HUES6 (cell line): ENCODE measurements at regions not wholly inside any gene's neighbourhood (a gene's known extent, or its start where the extent isn't known, plus 50 kb on each side); places are given as distances from the start of the nearest gene placed in this dataset.

Experiments
- H3K27ac ChIP-seq: 2 replicates; pipeline ENCODE4 v1.7.0; 2013; ENCODE audit warnings: low read depth, mild to moderate bottlenecking, low read length, inconsistent platforms
- H3K27me3 ChIP-seq: 2 replicates; pipeline ENCODE4 v1.6.1; 2013; ENCODE audit warnings: low read length; ENCODE audit not compliant: control insufficient read depth, insufficient read depth
- H3K36me3 ChIP-seq: 2 replicates; pipeline ENCODE4 v1.6.1; 2013; ENCODE audit warnings: low read length; ENCODE audit not compliant: control insufficient read depth, insufficient read depth
- H3K4me1 ChIP-seq: 2 replicates; pipeline ENCODE4 v1.6.1; 2013; ENCODE audit warnings: low read length; ENCODE audit not compliant: control insufficient read depth, insufficient read depth
- H3K4me3 ChIP-seq: 2 replicates; pipeline ENCODE4 v1.5.1; 2013; ENCODE audit warnings: low read depth, low read length
- H3K9ac ChIP-seq: one replicate; pipeline ENCODE4 v1.6.1; 2013; ENCODE audit warnings: mild to moderate bottlenecking, low read length
- H3K9me3 ChIP-seq: 2 replicates; pipeline ENCODE4 v1.6.1; 2013; ENCODE audit warnings: low read depth, low read length; ENCODE audit not compliant: control insufficient read depth, insufficient read depth

DNA sequence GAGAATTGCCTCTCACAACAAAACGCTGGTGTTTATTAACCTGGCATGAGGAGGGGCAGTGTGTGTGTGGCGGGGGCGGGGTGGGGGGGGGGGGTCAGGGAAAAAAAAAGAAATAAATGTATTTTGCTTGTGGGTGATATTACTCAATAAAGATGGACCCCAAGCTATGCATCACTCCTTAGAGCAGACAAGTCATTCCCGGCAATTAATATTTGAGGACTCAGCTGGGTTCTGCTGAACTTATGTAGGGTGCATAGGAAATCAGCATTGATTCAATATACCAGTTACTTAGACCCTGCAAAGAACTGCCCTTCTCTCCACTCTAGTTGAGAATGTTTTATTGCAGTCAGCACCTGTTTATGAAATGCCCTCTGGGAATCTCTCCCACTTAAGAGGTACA lies 206.2 kb upstream of the MAF start:
- Histone ChIP-seq H3K27ac (no peak overlapping the region), H3K36me3 (no peaks in the 10 kb centered on the region), H3K4me1 (peaks cover 5% of the 10 kb centered on the region; the same call in 1 of the 2 replicates), H3K4me3 (no peak overlapping the region), H3K27me3 (no peaks in the 10 kb centered on the region), H3K9me3 (peaks cover 10% of the 10 kb centered on the region), H3K9ac (no peak overlapping the region)

DNA sequence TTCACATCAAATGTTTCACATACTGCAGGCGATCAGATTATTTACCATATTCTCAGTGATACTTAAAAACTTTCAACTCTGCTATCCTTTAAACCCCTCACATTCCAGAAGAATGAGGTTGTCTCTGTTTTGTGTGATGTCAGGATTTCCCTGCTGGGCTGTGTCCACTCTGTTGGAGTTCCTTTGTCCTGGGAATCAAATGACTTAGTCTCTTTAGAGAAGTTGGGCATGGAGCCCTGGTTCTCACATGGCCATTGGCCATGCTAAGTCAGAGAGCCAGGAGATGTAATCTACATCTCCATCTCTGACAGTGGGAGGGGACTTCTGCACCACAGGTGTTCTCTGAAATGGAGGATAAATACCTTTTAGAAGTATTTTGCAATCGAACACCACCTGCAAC lies 205.1 kb upstream of the MAF start:
- H3K4me3 ChIP-seq, result no peak overlapping the region
- peaks cover 5% of the 10 kb centered on the region; the same call in 1 of the 2 replicates for H3K4me1 ChIP-seq
- no peak overlapping the region for H3K9ac ChIP-seq
- no peak overlapping the region for H3K27ac ChIP-seq
- peaks cover 14% of the 10 kb centered on the region for H3K9me3 ChIP-seq
- no peaks in the 10 kb centered on the region for H3K27me3 ChIP-seq
- no peaks in the 10 kb centered on the region for H3K36me3 ChIP-seq

DNA sequence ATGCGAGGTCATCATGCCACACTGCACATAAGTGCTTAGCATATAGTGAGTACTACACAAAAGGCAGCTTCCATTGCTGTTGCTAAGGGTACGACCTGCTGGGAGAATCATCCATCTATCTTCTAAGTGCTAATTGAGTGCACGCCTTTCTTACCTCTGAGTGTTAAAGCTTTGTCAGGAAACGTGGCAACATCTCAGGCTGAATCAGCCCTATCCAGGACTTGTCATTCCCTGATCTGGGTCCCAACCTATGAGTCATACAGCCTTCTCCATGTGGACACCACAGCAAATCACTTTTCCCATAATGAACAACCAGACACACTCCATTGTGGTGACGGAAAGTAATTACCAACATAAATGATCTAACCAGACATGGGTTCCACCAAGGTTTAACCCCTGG lies 201.1 kb upstream of the MAF start:
- Histone ChIP-seq H3K27ac (no peak overlapping the region), H3K4me1 (peaks cover 5% of the 10 kb centered on the region; the same call in 1 of the 2 replicates), H3K27me3 (no peaks in the 10 kb centered on the region), H3K4me3 (no peak overlapping the region), H3K36me3 (no peaks in the 10 kb centered on the region), H3K9me3 (peaks cover 5% of the 10 kb centered on the region; the same call in 1 of the 2 replicates), H3K9ac (no peak overlapping the region)

DNA sequence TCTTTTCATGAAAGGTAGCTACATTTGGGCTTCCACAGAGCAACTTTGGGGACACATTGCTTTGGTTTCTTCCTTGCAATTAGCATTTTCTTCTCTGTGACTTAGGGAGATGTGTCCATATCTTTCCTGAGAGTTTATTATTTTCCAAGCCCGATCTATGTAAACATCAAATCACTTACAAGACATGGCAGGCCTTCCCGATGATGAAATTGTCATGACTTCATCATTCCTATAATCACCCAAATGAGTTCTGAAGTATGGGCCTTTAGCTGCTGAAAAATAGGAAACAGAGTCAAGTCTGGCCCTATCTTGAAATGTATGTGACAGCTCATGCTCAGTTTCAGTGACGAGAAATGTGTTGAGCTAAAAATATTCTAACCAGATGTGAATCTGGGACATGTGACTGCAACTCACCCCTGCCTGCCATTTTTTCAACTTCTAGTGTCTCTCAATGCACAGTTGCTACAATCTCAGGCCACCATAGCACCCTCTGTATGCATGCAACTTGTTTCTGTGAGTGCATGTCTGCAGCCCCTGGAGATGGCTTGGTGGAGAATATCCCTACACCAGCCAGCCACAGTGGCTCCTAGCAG lies 199.6 kb upstream of the MAF start:
- Histone ChIP-seq H3K27me3 (no peaks in the 10 kb centered on the region), H3K4me1 (0 out of 2 replicates have a peak, but pooled peaks cover 5% of the 10 kb centered on the region), H3K9ac (no peak overlapping the region), H3K4me3 (no peak overlapping the region), H3K9me3 (peaks cover 5% of the 10 kb centered on the region; the same call in 1 of the 2 replicates), H3K27ac (no peak overlapping the region), H3K36me3 (no peaks in the 10 kb centered on the region)

DNA sequence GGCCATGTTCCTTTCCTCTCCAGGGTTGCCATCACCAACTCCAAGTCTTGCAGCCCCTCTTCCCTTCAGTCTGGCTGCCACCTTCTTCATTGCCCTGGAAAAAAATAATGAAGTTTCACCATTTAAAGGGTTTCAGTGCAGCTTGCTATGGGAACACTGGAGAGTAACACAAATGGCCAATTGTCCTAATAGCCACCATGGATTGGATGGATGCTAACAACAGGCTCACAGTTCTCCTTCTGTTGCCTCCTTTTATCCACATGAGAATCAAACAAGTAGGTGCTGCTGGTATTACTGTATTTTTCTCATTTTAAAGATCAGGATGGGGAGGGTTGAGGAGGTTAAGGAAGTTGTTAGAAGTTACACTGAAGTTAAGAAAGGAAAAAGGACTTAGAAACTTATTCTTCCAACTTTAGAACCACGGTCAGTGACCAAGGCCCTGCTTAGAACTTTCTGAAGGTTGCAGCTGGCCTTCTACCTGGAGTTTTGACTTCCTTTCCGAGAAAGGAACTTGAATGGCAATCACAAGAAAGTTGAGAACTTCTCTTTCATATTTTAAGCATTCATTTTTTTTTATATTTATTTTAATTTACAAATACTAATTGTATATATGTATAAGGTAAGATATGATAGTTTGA lies 198.0 kb upstream of the MAF start:
- H3K27me3 ChIP-seq, result no peaks in the 10 kb centered on the region
- H3K4me1 ChIP-seq, result 0 out of 2 replicates have a peak, but pooled peaks cover 5% of the 10 kb centered on the region
- H3K27ac ChIP-seq, result no peak overlapping the region
- no peak overlapping the region for H3K9ac ChIP-seq
- H3K4me3 ChIP-seq, result no peak overlapping the region
- H3K36me3 ChIP-seq, result no peaks in the 10 kb centered on the region
- H3K9me3 ChIP-seq, result peaks cover 5% of the 10 kb centered on the region; the same call in 1 of the 2 replicates

DNA sequence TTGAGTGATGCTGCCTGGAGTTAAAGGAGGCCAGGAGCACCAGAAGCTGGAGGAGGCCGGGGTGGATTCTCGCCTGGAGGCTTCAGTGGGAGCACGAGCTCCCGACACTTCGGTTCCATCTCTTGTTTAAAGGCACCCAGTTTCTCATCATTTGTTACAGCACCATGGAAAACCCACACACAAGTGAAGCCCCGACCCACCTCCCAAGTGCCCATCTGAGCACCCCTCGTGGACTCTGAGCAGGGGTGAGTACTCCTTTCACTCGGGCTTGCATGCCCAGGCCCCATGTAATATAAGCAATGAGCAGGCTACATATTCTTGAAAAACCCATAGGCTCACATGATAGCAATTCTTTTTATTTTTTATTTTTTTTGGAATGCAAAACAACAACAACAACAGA lies 196.9 kb upstream of the MAF start:
- no peak overlapping the region for H3K4me3 ChIP-seq
- H3K27me3 ChIP-seq, result no peaks in the 10 kb centered on the region
- H3K9ac ChIP-seq, result no peak overlapping the region
- 0 out of 2 replicates have a peak, but pooled peaks cover 5% of the 10 kb centered on the region for H3K4me1 ChIP-seq
- peaks cover 5% of the 10 kb centered on the region; the same call in 1 of the 2 replicates for H3K9me3 ChIP-seq
- H3K36me3 ChIP-seq, result no peaks in the 10 kb centered on the region
- H3K27ac ChIP-seq, result no peak overlapping the region

DNA sequence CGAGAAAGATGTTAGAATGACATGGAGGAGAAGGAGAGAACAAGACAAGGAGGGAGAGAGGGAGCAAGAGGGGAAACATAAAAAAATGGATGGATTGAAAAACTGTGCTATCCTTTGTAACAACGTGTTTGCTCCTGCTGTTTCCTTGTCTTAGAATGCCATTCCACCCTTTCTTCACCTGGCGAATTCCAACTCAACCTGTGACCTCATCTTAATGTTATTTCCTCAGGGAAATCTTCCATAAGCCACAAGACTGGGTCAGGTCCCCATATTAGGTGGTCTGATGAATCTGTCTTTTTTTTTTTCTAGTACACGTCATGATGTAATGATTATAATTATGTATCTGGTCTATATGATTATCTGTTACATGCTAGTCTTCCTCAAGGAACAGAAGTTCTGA lies 195.0 kb upstream of the MAF start:
- no peak overlapping the region for H3K27ac ChIP-seq
- H3K4me1 ChIP-seq, result 0 out of 2 replicates have a peak, but pooled peaks cover 5% of the 10 kb centered on the region
- H3K9me3 ChIP-seq, result no peaks in the 10 kb centered on the region
- H3K36me3 ChIP-seq, result no peaks in the 10 kb centered on the region
- no peaks in the 10 kb centered on the region for H3K27me3 ChIP-seq
- no peak overlapping the region for H3K9ac ChIP-seq
- H3K4me3 ChIP-seq, result no peak overlapping the region

DNA sequence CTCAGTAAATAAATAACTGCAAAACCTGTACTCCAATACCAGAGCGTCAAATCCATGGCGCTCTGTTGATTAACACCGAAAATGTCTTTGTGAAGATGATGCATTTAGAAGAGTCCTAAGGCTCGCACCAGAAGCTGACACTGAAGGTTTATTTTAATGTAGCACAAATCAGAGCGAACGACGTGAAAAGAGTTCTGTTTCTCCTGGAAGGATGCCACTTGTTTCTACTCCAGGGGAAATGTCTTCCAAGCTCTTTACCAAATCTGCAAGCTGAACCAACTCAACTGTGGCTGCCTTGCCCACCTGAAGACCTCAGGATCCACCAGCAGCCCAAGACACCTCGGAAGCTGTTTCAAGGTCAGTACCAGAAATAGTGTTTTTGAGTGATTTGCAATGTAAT lies 194.4 kb upstream of the MAF start:
- Histone ChIP-seq H3K4me1 (0 out of 2 replicates have a peak, but pooled peaks cover 5% of the 10 kb centered on the region), H3K27me3 (no peaks in the 10 kb centered on the region), H3K4me3 (no peak overlapping the region)

DNA sequence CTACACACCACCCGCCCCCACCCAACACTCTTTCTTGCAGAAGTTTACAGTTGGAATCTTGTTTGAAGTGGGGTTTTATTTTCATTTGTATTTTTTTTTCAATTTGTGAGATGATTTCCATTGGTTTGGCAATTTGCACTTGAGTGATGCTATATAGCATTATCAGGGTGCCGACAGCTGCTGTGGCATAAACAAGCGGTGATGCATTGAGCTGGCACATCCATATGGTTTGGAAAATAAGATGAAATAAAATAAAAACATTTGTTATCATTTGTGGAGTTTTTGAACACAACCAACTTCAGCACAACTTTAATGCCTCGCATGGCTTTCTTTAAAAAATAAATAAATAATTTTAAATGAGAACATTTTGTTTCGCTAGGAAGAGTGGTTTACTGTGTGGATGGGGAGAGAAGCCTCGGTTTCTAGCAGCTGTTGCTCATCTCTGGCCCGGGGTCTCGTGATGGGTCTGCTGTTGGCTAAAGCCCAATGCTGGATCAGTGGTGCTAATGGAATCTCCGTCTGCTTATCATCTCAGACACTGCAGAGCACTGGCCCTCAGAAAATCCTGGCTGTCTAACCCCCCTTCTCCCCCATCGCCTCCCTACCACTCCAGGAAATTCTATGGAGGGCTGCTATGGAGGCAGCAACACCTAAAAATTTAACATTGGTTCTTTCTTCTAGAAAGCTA lies 192.3 kb upstream of the MAF start:
- no peaks in the 10 kb centered on the region for H3K27me3 ChIP-seq
- H3K4me3 ChIP-seq, result no peak overlapping the region
- no peak overlapping the region for H3K9ac ChIP-seq
- H3K36me3 ChIP-seq, result no peaks in the 10 kb centered on the region
- H3K27ac ChIP-seq, result no peak overlapping the region
- 0 out of 2 replicates have a peak, but pooled peaks cover 5% of the 10 kb centered on the region for H3K4me1 ChIP-seq
- H3K9me3 ChIP-seq, result no peaks in the 10 kb centered on the region

More for the DNA sequence above, 194.4 kb upstream of the MAF start:
- no peaks in the 10 kb centered on the region for H3K9me3 ChIP-seq
- H3K27ac ChIP-seq, result no peak overlapping the region
- no peaks in the 10 kb centered on the region for H3K36me3 ChIP-seq
- no peak overlapping the region for H3K9ac ChIP-seq

DNA sequence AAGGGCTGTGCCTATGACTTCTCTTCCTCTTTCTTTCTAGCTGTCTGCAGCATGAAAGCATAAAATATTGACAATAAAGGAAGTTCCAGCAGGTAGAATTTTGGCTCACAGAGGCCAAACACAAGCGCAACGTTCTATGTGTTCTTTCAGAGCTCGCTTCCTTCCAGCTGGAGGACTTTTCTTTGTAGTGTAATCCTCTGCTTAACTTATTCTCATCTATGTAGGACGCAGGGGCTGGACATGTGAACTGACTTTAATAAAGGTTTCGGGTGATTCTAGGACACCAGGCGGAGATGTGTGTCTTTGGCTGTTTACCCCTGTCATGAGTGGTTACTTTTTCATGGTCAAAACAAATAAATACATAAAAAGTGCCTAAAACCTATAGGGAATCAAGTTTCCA lies 191.5 kb upstream of the MAF start:
- Histone ChIP-seq H3K9me3 (no peaks in the 10 kb centered on the region), H3K27ac (no peak overlapping the region), H3K4me3 (no peak overlapping the region), H3K27me3 (no peaks in the 10 kb centered on the region), H3K36me3 (no peaks in the 10 kb centered on the region), H3K9ac (no peak overlapping the region), H3K4me1 (0 out of 2 replicates have a peak, but pooled peaks cover 5% of the 10 kb centered on the region)

DNA sequence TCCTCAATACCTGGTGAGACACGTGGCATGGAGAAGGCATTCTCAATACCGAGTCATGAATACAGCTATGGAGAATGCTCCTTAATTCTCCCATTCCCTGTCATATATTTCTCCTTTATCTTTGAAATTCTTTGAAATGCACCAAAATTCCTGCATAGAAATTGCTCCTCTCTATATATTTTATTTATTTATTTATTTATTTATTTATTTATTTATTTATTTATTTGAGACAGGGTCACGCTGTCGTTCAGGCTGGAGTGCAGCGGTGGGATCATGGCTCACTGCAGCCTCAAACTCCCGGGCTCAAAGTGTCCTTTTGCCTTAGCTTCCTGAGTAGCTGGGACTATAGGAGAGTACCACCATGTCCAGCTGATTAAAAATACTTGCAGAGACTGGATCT lies 190.3 kb upstream of the MAF start:
- no peaks in the 10 kb centered on the region for H3K36me3 ChIP-seq
- no peak overlapping the region for H3K4me3 ChIP-seq
- no peak overlapping the region for H3K9ac ChIP-seq
- no peaks in the 10 kb centered on the region for H3K9me3 ChIP-seq
- 0 out of 2 replicates have a peak, but pooled peaks cover 5% of the 10 kb centered on the region for H3K4me1 ChIP-seq
- H3K27ac ChIP-seq, result no peak overlapping the region
- H3K27me3 ChIP-seq, result no peaks in the 10 kb centered on the region
